Bronchial epithelial cell (primary cell): ENCODE measurements at regions not wholly inside any gene's neighbourhood (a gene's known extent, or its start where the extent isn't known, plus 50 kb on each side); places are given as distances from the start of the nearest gene placed in this dataset.
A peak's percentile ranks its signal among the peaks of the same experiment; 100 is the strongest.

Experiments
- DNase-seq: peaks from one replicate; pipeline ENCODE4 v3.0.0-alpha.2; 2010; ENCODE audit warnings: low read depth
- FAIRE-seq: peaks from 2 replicates; lab custom pipeline; 2011; peaks lifted over from hg19 to GRCh38; lab: Jason Lieb, UNC
- H3K27me3 ChIP-seq: 2 replicates; pipeline ENCODE4 v1.5.1; 2011; ENCODE audit warnings: low read length; ENCODE audit not compliant: control insufficient read depth, insufficient read depth
- H3K36me3 ChIP-seq: 2 replicates; pipeline ENCODE4 v1.5.1; 2011; ENCODE audit warnings: low read length; ENCODE audit not compliant: control insufficient read depth, insufficient read depth
- H3K4me3 ChIP-seq: 2 replicates; pipeline ENCODE4 v1.5.1; 2011; ENCODE audit warnings: mild to moderate bottlenecking, low read depth, low read length, control low read depth
- CTCF ChIP-seq: IDR thresholded peaks from 2 replicates; pipeline ENCODE4 v1.5.1; 2011; ENCODE audit warnings: mild to moderate bottlenecking, moderate library complexity, low read length, control low read depth, inconsistent platforms; ENCODE audit not compliant: insufficient read depth, severe bottlenecking

GRCh38 chr20:63105211-63106107 is 98.7 kb upstream of the BHLHE23 start:
- Histone ChIP-seq H3K36me3 (no peaks in the 10 kb centered on the region), H3K27me3 (no peaks in the 10 kb centered on the region), H3K4me3 (no peak overlapping the region)
- no peak for FAIRE-seq
- TF ChIP-seq CTCF, result no peak
- DNase-seq, result no peak

GRCh38 chr20:63104312-63105181 is 97.8 kb upstream of the BHLHE23 start:
- H3K27me3 ChIP-seq, result no peaks in the 10 kb centered on the region
- DNase-seq (no peak), FAIRE-seq (no peak)
- H3K4me3 ChIP-seq, result no peak overlapping the region
- no peak for TF ChIP-seq CTCF
- H3K36me3 ChIP-seq, result no peaks in the 10 kb centered on the region

DNA sequence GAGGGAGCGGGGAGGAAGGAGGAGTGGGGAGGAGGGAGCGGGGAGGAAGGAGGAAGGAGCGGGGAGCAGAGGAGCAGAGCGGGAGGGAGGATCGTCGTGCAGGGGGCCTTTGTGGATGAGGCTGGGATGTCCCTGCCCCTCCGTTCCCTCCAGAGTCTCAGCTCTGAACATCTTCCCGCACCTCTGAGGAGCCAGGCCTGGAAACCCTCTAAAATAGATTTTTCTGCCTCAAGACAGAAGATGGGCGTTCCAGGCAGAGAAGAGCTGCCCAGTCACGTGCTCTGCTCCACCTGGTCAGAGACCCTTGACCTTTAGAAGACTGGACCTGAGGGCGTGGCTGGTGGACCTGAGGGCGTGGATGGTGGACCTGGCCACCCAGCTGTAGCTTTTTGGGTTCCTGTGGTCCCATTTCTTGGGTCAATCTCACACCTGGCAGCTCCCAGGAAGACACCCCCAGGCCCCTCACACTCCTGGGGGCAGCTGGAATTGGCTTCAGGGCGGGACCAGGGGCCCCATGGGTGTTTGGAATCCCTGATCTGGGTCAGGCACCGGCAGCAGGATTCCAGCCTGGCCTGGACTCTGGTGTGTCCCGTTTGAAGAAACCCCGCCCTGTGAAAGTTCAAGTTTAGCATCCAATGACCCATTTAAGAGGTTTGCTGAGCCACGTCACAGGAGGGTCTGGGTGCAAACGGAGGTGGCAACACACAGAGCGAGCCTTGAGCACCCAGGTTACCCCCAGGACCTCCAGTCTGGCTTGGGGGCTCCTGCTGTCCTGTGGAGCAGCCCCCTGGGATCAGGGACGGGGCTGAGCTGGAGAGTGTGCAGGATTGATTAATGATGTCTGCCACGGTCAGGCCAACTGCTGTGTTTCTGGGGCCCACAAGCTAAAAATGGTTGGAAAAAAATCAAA is 96.9 kb upstream of the BHLHE23 start:
- no peak for DNase-seq
- no peak for TF ChIP-seq CTCF
- peak; percentile 13 for FAIRE-seq
- no peak overlapping the region for H3K4me3 ChIP-seq
- H3K36me3 ChIP-seq, result no peaks in the 10 kb centered on the region
- H3K27me3 ChIP-seq, result no peaks in the 10 kb centered on the region

DNA sequence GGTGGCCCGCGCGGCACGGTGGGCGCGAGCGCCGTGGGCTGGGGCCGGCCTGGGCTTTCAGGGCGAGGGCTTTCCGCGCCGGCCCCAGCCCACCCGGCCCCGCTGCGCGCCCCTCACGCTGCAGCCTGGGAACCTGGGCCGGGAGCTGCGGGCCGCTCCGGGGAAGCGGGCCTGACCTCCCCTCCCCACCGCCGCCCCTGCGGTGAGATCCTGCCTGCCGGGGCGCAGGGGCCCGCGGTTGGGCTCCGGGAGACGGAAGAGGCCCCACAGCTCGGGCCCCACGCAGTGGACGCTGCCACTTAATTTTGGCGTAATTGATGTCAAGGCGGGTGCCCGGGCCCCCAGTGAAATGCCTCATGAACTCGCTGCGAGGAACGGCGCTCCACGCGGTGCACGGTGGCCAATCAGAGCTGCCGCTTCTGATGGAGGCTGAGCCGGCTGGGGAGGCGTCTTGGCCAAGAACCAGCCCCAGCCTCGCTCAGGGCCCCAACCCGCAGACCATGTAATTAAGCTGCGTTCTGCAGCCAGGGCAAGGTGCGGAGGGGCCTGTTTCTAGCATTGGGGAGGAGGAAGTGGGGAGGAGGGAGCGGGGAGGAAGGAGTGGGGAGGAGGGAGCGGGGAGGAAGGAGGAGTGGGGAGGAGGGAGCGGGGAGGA is 96.1 kb upstream of the BHLHE23 start:
- DNase-seq, result peak; percentile 1
- FAIRE-seq, result no peak

More for the DNA sequence above, 96.1 kb upstream of the BHLHE23 start:
- H3K36me3 ChIP-seq, result no peaks in the 10 kb centered on the region
- TF ChIP-seq CTCF, result no peak
- no peaks in the 10 kb centered on the region for H3K27me3 ChIP-seq
- peak overlapping the region; percentile 44 for H3K4me3 ChIP-seq
